Progenitor cell of endocrine pancreas (in vitro differentiated cells): ENCODE measurements at regions not wholly inside any gene's neighbourhood (a gene's known extent, or its start where the extent isn't known, plus 50 kb on each side); places are given as distances from the start of the nearest gene placed in this dataset.

Experiments
- DNase-seq: peaks from one replicate; pipeline ENCODE4 v3.0.0; 2021; ENCODE audit warnings: low spot score; ENCODE audit not compliant: unreplicated experiment
- H3K27ac Mint-ChIP-seq: 2 replicates; pipeline ENCODE4 v1.8.0; 2021; ENCODE audit warnings: mild to moderate bottlenecking, moderate library complexity, mixed read lengths
- H3K27me3 Mint-ChIP-seq: 2 replicates; pipeline ENCODE4 v1.8.0; 2021; ENCODE audit warnings: mixed read lengths
- H3K36me3 Mint-ChIP-seq: 2 replicates; pipeline ENCODE4 v1.8.0; 2022; ENCODE audit warnings: mixed read lengths; ENCODE audit not compliant: insufficient read depth
- H3K4me1 Mint-ChIP-seq: 2 replicates; pipeline ENCODE4 v1.8.0; 2021; ENCODE audit warnings: low read depth, mixed read lengths
- H3K4me3 Mint-ChIP-seq: 2 replicates; pipeline ENCODE4 v1.8.0; 2021; ENCODE audit warnings: low read depth, mild to moderate bottlenecking, moderate library complexity, mixed read lengths
- H3K9me3 Mint-ChIP-seq: 2 replicates; pipeline ENCODE4 v1.8.0; 2021; ENCODE audit warnings: low read depth, mixed read lengths
- TF ChIP-seq, protein P1 (sequence below): fragments of 200-600 bp; sonication (generic); IDR thresholded peaks from one replicate; pipeline ENCODE4 v1.5.0; 2021; ENCODE audit warnings: antibody characterized with exemption, mild to moderate bottlenecking; ENCODE audit not compliant: unreplicated experiment

DNA sequence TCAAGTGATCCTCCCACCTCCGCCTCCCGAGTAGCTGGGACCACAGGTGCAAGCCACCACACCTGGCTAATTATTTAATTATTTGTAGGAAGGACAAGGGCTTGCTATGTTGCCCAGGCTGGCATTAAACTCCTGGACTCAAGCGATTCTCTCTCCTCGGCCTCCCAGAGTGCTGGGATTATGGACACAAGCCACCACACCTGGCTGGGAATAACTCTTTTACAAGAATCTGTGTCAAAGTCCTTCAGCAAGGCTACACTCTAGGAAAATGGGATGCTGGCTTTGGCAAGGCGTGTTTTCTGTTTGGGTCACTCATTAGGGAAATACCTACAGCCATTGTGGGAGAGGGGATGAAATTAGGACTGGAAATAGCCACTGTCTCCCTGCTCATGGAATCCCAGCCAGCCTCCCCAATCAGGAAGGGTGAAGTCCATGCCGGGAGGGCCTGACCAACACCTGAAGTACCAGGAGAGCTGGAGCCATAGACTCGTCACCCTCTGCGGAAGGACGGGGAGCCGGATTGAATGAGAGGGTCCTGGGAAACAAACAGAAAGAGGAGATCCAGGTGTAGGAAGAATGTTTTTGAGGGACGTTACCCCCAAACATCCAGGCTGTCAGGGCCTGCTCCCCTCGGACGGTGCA is 72.2 kb upstream of the MYL10 start:
- TF ChIP-seq, protein P1, sequence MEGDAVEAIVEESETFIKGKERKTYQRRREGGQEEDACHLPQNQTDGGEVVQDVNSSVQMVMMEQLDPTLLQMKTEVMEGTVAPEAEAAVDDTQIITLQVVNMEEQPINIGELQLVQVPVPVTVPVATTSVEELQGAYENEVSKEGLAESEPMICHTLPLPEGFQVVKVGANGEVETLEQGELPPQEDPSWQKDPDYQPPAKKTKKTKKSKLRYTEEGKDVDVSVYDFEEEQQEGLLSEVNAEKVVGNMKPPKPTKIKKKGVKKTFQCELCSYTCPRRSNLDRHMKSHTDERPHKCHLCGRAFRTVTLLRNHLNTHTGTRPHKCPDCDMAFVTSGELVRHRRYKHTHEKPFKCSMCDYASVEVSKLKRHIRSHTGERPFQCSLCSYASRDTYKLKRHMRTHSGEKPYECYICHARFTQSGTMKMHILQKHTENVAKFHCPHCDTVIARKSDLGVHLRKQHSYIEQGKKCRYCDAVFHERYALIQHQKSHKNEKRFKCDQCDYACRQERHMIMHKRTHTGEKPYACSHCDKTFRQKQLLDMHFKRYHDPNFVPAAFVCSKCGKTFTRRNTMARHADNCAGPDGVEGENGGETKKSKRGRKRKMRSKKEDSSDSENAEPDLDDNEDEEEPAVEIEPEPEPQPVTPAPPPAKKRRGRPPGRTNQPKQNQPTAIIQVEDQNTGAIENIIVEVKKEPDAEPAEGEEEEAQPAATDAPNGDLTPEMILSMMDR: no peak
- Mint-ChIP-seq H3K9me3 (no peaks in the 10 kb centered on the region), H3K4me3 (no peak overlapping the region), H3K36me3 (no peaks in the 10 kb centered on the region), H3K27me3 (peaks cover 9% of the 10 kb centered on the region), H3K4me1 (peaks cover 3% of the 10 kb centered on the region), H3K27ac (no peak overlapping the region)
- DNase-seq: no peak

DNA sequence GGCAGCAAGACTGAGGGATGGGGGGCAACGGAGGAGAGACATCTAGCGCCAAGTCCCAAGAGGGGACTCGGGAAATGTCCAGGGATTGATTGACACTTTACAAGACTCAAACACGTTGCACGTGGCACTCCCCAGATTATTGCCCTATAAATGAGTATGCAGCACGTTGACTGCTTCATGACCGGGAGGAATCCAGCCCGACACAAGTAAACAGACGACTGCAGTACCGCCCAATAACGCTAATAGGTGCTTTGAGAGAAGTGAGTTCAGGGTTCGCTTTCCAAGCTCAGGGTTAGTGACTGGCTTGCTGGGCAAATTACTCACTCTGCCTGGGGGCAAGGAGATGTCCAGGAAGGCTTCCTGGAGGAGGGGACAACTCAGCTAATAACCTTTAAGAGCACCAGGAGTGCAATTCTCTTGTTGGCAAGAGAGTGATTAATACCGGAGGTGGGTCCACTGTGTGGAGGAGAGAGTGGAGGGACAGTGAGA is 73.3 kb upstream of the MYL10 start:
- TF ChIP-seq, protein P1: no peak
- DNase-seq: no peak
- H3K4me1 Mint-ChIP-seq: peaks cover 7% of the 10 kb centered on the region
- peaks cover 13% of the 10 kb centered on the region for H3K27me3 Mint-ChIP-seq
- H3K9me3 Mint-ChIP-seq: no peaks in the 10 kb centered on the region
- no peak overlapping the region for H3K4me3 Mint-ChIP-seq
- H3K27ac Mint-ChIP-seq: no peak overlapping the region
- no peaks in the 10 kb centered on the region for H3K36me3 Mint-ChIP-seq

DNA sequence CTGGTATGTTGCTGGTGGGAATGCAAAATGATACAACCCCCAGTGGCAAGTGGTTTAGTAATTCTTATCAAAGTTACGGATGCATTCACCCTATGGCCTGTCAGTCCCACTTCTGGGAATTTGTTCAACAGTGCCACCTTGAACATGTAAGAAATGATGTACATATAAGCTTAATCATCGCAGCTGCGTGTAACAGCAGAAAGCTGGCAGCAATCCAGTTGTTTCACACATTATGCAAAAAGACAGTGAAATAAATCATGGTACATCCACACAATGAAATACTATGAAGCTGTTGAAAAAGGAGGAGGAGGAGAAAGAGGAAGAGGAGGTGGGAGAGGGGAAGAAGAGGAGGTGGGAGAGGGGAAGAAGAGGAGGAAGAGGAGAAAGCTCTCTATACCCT is 76.2 kb upstream of the MYL10 start:
- no peaks in the 10 kb centered on the region for H3K36me3 Mint-ChIP-seq
- H3K27me3 Mint-ChIP-seq: peaks cover 4% of the 10 kb centered on the region
- H3K4me3 Mint-ChIP-seq: no peak overlapping the region
- TF ChIP-seq, protein P1: no peak
- H3K9me3 Mint-ChIP-seq: no peaks in the 10 kb centered on the region
- no peak overlapping the region for H3K27ac Mint-ChIP-seq
- no peak for DNase-seq
- peaks cover 9% of the 10 kb centered on the region for H3K4me1 Mint-ChIP-seq

DNA sequence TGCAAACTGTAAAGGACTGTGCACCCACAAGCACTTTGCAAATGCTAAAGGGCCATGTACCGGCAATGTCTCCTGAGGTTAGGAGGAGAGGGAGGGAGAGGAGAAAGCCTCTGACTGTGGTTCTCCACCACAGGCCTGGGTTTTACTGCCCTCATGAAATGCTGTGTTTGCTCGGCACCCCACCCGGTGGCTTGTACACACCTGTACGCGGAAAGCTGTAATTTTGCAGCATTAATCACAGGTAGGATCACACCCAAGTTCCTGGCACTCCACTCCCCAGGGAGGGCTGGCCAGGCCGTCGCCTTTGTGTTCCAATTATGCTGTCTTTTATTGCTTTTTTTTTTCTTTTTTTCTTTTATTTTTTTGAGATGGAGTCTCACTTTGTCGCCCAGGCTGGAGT is 78.5 kb upstream of the MYL10 start:
- no peak for DNase-seq
- no peaks in the 10 kb centered on the region for H3K36me3 Mint-ChIP-seq
- H3K4me3 Mint-ChIP-seq: no peak overlapping the region
- peaks cover 6% of the 10 kb centered on the region for H3K4me1 Mint-ChIP-seq
- H3K27me3 Mint-ChIP-seq: peaks cover 9% of the 10 kb centered on the region
- TF ChIP-seq, protein P1: no peak
- H3K27ac Mint-ChIP-seq: no peak overlapping the region
- no peaks in the 10 kb centered on the region for H3K9me3 Mint-ChIP-seq

DNA sequence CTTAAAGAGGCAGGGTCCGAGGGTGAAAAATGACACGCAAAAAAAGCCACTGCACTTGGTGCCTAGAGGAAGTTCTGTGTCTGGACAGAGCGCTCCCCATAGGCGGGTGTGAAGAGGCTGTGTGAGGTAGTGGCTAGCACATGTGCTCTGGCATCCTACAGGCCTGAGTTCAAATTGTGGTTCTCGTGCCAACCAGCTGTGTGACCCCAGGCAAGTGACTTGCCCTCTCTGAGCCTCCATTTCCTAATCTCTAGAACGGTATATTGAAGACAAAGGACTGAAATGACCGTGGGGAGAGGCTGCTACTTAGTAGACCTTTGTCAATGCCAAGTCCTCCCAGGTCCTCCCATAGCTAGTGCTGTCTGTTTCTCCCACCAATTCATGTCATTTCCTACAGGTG is 79.1 kb upstream of the MYL10 start:
- Mint-ChIP-seq H3K36me3 (no peaks in the 10 kb centered on the region), H3K9me3 (no peaks in the 10 kb centered on the region), H3K27ac (no peak overlapping the region), H3K4me3 (no peak overlapping the region), H3K27me3 (peaks cover 11% of the 10 kb centered on the region), H3K4me1 (peaks cover 6% of the 10 kb centered on the region)
- TF ChIP-seq, protein P1: no peak
- DNase-seq: no peak
